Epithelial cell of proximal tubule (primary cell): ENCODE measurements at regions not wholly inside any gene's neighbourhood (a gene's known extent, or its start where the extent isn't known, plus 50 kb on each side); places are given as distances from the start of the nearest gene placed in this dataset.

Source experiments
- DNase-seq: peaks from one replicate; pipeline ENCODE4 v3.0.0-alpha.2; 2011; ENCODE audit warnings: low read depth
- H3K4me3 ChIP-seq: 2 replicates; pipeline ENCODE4 v1.5.1; 2011; ENCODE audit warnings: low read depth, mild to moderate bottlenecking, low read length
- CTCF ChIP-seq: conservative IDR thresholded peaks from 2 replicates; pipeline ENCODE4 v1.5.1; 2012; ENCODE audit warnings: low read depth, mild to moderate bottlenecking, low read length

GRCh38 chr3:79824166-79824565 lies 56.4 kb upstream of the ROBO1 start:
- no peak for DNase-seq
- no peak overlapping the region for H3K4me3 ChIP-seq
- no peak for TF ChIP-seq CTCF

DNA sequence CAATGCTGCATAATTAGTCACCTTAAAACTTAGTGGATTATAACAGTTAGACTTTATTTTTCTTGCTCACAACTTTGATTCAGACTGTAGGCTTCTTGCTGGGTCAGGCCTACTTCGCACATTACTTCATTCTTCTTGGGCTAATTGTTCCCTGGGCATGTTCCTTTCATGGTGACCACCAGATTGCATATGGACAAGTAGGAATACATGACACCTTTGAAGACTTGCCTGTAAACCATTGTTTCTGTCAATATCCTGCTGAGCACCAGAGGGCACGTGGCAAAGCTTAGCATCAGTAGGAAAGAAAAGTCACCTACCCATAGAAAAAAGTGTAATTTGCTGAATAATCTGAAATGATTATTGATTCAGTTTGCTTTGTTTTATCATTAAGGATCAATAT lies 54.3 kb upstream of the ROBO1 start:
- TF ChIP-seq CTCF = no peak
- no peak overlapping the region for H3K4me3 ChIP-seq
- no peak for DNase-seq

GRCh38 chr3:79820089-79820488 lies 52.3 kb upstream of the ROBO1 start:
- no peak for TF ChIP-seq CTCF
- DNase-seq = no peak
- no peak overlapping the region for H3K4me3 ChIP-seq

GRCh38 chr3:79818015-79818414 lies 50.2 kb upstream of the ROBO1 start:
- no peak for TF ChIP-seq CTCF
- H3K4me3 ChIP-seq = no peak overlapping the region
- DNase-seq = no peak
